Natural killer cell (primary cell): ENCODE measurements at regions not wholly inside any gene's neighbourhood (a gene's known extent, or its start where the extent isn't known, plus 50 kb on each side); places are given as distances from the start of the nearest gene placed in this dataset.
"Not testable (repeated sequence)": the region's sequence is repeated elsewhere in the genome, so short reads cannot be mapped to it uniquely, and the experiment has no call there.

ENCODE experiments used
- ATAC-seq, 3 donors: fragments of 150-1000 bp in 2 of 3; fragments of 200-7000 bp in 1 of 3; cut with Tn5 transposase; 1 replicate in 1 of 3; 2 replicates in 2 of 3; pipeline ENCODE4 v1.10.0; 2021; ENCODE audit warnings: mild to moderate bottlenecking in 2 of 3, moderate library complexity in 2 of 3
- DNase-seq, 2 donors: peaks; one replicate each; pipeline versions ENCODE4 v3.0.0 to v3.0.0-alpha.2; 2013 to 2021; ENCODE audit warnings: mixed read lengths in 1 of 2
- H3K27ac ChIP-seq: one replicate; pipeline ENCODE4 v1.5.1; 2013; ENCODE audit warnings: mild to moderate bottlenecking, low read length
- H3K27me3 ChIP-seq: one replicate; pipeline ENCODE4 v1.6.1; 2013; ENCODE audit warnings: low read length; ENCODE audit not compliant: control insufficient read depth, insufficient read depth
- H3K36me3 ChIP-seq: one replicate; pipeline ENCODE4 v1.6.1; 2013; ENCODE audit warnings: low read length; ENCODE audit not compliant: control insufficient read depth, insufficient read depth
- H3K4me1 ChIP-seq: one replicate; pipeline ENCODE4 v1.6.1; 2013; ENCODE audit warnings: low read length; ENCODE audit not compliant: control insufficient read depth, insufficient read depth
- H3K4me3 ChIP-seq: one replicate; pipeline ENCODE4 v1.5.1; 2013; ENCODE audit warnings: low read length
- H3K9me3 ChIP-seq: one replicate; pipeline ENCODE4 v1.6.1; 2013; ENCODE audit warnings: low read length; ENCODE audit not compliant: control insufficient read depth, insufficient read depth
- H3K27ac Mint-ChIP-seq, 2 donors: one replicate each; pipeline ENCODE4 v1.8.0; 2022; ENCODE audit warnings: mild to moderate bottlenecking in 2 of 2, mixed read lengths in 2 of 2, moderate library complexity in 1 of 2
- H3K27me3 Mint-ChIP-seq, 2 donors: one replicate each; pipeline ENCODE4 v1.8.0; 2022; ENCODE audit warnings: low read depth in 2 of 2, mixed read lengths in 2 of 2
- H3K36me3 Mint-ChIP-seq: one replicate; pipeline ENCODE4 v1.8.0; 2022; ENCODE audit warnings: mixed read lengths
- H3K4me1 Mint-ChIP-seq, 2 donors: one replicate each; pipeline ENCODE4 v1.8.0; 2022; ENCODE audit warnings: mixed read lengths in 2 of 2
- H3K4me3 Mint-ChIP-seq: one replicate; pipeline ENCODE4 v1.8.0; 2022; ENCODE audit warnings: mild to moderate bottlenecking, moderate library complexity, mixed read lengths
- H3K9me3 Mint-ChIP-seq, 2 donors: one replicate each; pipeline ENCODE4 v1.8.0; 2022; ENCODE audit warnings: mixed read lengths in 2 of 2
- CTCF ChIP-seq: fragments of 200-600 bp; IDR thresholded peaks from one replicate; pipeline ENCODE4 v1.8.0; 2022; ENCODE audit warnings: antibody characterized with exemption
- WGBS: methylation state at CpG from one replicate; pipeline ENCODE4 v1.1.7; 2013; ENCODE audit warnings: missing lambda C conversion rate; ENCODE audit not compliant: insufficient coverage; 5-methylcytosine and 5-hydroxymethylcytosine counted together
- intact Hi-C: fragments of 100-400 bp; cut with micrococcal nuclease; formaldehyde crosslinking; loops from one replicate; pipeline ENCODE4 v1.14.2; 2022

GRCh38 chr6:94584211-94584610, 993.1 kb upstream of the MANEA start:
- Histone ChIP-seq H3K36me3 (no peaks in the 10 kb centered on the region), H3K27me3 (no peaks in the 10 kb centered on the region), H3K9me3 (peaks cover 2% of the 10 kb centered on the region), H3K4me1 (no peaks in the 10 kb centered on the region), H3K4me3 (no peak overlapping the region), H3K27ac (no peak overlapping the region)
- no peak overlapping the region for H3K4me3 Mint-ChIP-seq
- no peak for DNase-seq
- no peaks in the 10 kb centered on the region for H3K27me3 Mint-ChIP-seq
- TF ChIP-seq CTCF, result no peak
- no peaks in the 10 kb centered on the region for H3K4me1 Mint-ChIP-seq
- 94% methylated on average over 1 of the region's 2 CpGs for WGBS
- no peaks in the 10 kb centered on the region for H3K36me3 Mint-ChIP-seq
- H3K27ac Mint-ChIP-seq, result no peak overlapping the region
- intact Hi-C loops, result no loop called here
- H3K9me3 Mint-ChIP-seq, result peaks cover 13 to 15% of the 10 kb centered on the region in 2 donors
- no peak for ATAC-seq

GRCh38 chr6:94570581-94570980, 1006.8 kb upstream of the MANEA start:
- Mint-ChIP-seq H3K27ac (no peak overlapping the region), H3K27me3 (no peaks in the 10 kb centered on the region), H3K4me3 (no peak overlapping the region), H3K9me3 (peaks cover 5 to 8% of the 10 kb centered on the region in 2 donors), H3K4me1 (no peaks in the 10 kb centered on the region), H3K36me3 (no peaks in the 10 kb centered on the region)
- intact Hi-C loops, result no loop called here
- WGBS, result 69% methylated on average over 5 of the region's 5 CpGs
- no peak overlapping the region for H3K4me3 ChIP-seq
- H3K27me3 ChIP-seq, result no peaks in the 10 kb centered on the region
- DNase-seq, result no peak
- H3K4me1 ChIP-seq, result no peaks in the 10 kb centered on the region
- H3K9me3 ChIP-seq, result no peaks in the 10 kb centered on the region
- no peaks in the 10 kb centered on the region for H3K36me3 ChIP-seq
- no peak for TF ChIP-seq CTCF
- ATAC-seq, result no peak
- H3K27ac ChIP-seq, result no peak overlapping the region

- intact Hi-C loops, result no loop called here
- Histone ChIP-seq H3K9me3 (no peaks in the 10 kb centered on the region), H3K27ac (no peak overlapping the region), H3K4me3 (no peak overlapping the region), H3K27me3 (no peaks in the 10 kb centered on the region), H3K36me3 (no peaks in the 10 kb centered on the region), H3K4me1 (no peaks in the 10 kb centered on the region)
- H3K27me3 Mint-ChIP-seq, result no peaks in the 10 kb centered on the region
- no peak overlapping the region for H3K4me3 Mint-ChIP-seq
- no CpG with 5 or more reads among the region's 2 CpGs for WGBS
- H3K36me3 Mint-ChIP-seq, result no peaks in the 10 kb centered on the region
- H3K4me1 Mint-ChIP-seq, result no peaks in the 10 kb centered on the region
- no peak for DNase-seq
- no peak for ATAC-seq
- TF ChIP-seq CTCF, result no peak
- no peak overlapping the region for H3K27ac Mint-ChIP-seq
- H3K9me3 Mint-ChIP-seq, result peaks cover 21 to 28% of the 10 kb centered on the region in 2 donors
Measured at GRCh38 chr6:94562846-94563245, 1014.5 kb upstream of the MANEA start.

- no peak overlapping the region for H3K4me3 ChIP-seq
- Mint-ChIP-seq H3K27ac (no peak overlapping the region), H3K27me3 (no peaks in the 10 kb centered on the region), H3K4me1 (no peaks in the 10 kb centered on the region), H3K36me3 (peaks cover 1% of the 10 kb centered on the region), H3K4me3 (no peak overlapping the region), H3K9me3 (peaks cover 27 to 30% of the 10 kb centered on the region in 2 donors)
- H3K4me1 ChIP-seq, result no peaks in the 10 kb centered on the region
- DNase-seq (no peak), ATAC-seq (no peak)
- 53% methylated on average over 1 of the region's 1 CpG for WGBS
- intact Hi-C loops, result no loop called here
- no peaks in the 10 kb centered on the region for H3K27me3 ChIP-seq
- no peak overlapping the region for H3K27ac ChIP-seq
- H3K36me3 ChIP-seq, result no peaks in the 10 kb centered on the region
- TF ChIP-seq CTCF, result no peak
- no peaks in the 10 kb centered on the region for H3K9me3 ChIP-seq
Measured at GRCh38 chr6:94559829-94560537, 1017.4 kb upstream of the MANEA start.

GRCh38 chr6:94557207-94557606, 1020.1 kb upstream of the MANEA start:
- H3K27me3 Mint-ChIP-seq, ATAC-seq, H3K4me1 Mint-ChIP-seq, intact Hi-C loops, H3K36me3 Mint-ChIP-seq, H3K36me3 ChIP-seq, H3K4me3 Mint-ChIP-seq, H3K27ac Mint-ChIP-seq, H3K27me3 ChIP-seq, H3K27ac ChIP-seq, H3K9me3 ChIP-seq, H3K4me3 ChIP-seq, H3K4me1 ChIP-seq, DNase-seq: not testable (repeated sequence)
- WGBS, result 94% methylated on average over 11 of the region's 11 CpGs
- H3K9me3 Mint-ChIP-seq, result peaks cover 23 to 38% of the 10 kb centered on the region in 2 donors
